Peyer's patch (tissue), 4 donors: ENCODE measurements at regions not wholly inside any gene's neighbourhood (a gene's known extent, or its start where the extent isn't known, plus 50 kb on each side); places are given as distances from the start of the nearest gene placed in this dataset.

Experiments used
- CTCF ChIP-seq, 6 experiments: fragments of 450-650 bp in 4 of 6; fragments of 200-600 bp in 2 of 6; sonication (generic) in 1 of 6; IDR thresholded peaks; one replicate each; pipeline ENCODE4 v1.5.1; 2017 to 2019; ENCODE audit warnings: antibody characterized with exemption in 6 of 6, mild to moderate bottlenecking in 3 of 6, moderate library complexity in 1 of 6
- POLR2A ChIP-seq, 2 donors: fragments of 450-650 bp; IDR thresholded peaks; one replicate each; pipeline ENCODE4 v1.5.1; 2017; ENCODE audit warnings: antibody characterized with exemption in 2 of 2, mild to moderate bottlenecking in 2 of 2, moderate library complexity in 2 of 2

DNA sequence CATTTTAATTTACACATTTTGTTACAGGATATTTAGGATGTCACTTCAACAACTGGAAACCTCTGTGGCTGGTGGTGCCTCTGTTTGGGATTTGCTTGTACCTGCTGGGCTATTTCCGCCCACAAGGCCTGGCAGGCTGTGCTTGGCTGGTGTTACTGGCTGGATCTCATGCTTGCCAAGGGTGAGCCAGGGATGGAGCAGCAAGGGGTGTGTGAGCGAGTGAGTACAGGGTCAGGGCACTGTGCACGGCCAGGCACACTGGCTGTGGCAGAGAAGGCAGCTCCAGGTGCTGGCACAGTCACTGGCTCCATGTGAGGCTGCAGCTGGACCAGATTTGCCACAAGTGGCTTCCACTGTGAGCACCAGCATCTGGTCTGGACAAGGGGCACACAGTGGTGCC is 1254.8 kb downstream of the SLITRK5 start:
- TF ChIP-seq CTCF (IDR thresholded peaks at IDR 0.05) (no peak), POLR2A (IDR thresholded peaks at IDR 0.05) (no peak)
